Spleen (tissue), 11 donors: ENCODE measurements at regions not wholly inside any gene's neighbourhood (a gene's known extent, or its start where the extent isn't known, plus 50 kb on each side); places are given as distances from the start of the nearest gene placed in this dataset.

Experiments
- DNase-seq: peaks from one replicate; pipeline ENCODE4 v3.0.0-alpha.2; 2020
- H3K27ac ChIP-seq, 8 donors: fragments of 200-600 bp; sonication (generic) in 7 of 8; 1 replicate in 4 of 8; 2 replicates in 4 of 8; pipeline versions ENCODE4 v1.5.0 to v1.8.0; 2016 to 2021; ENCODE audit warnings: inconsistent platforms in 4 of 8, mild to moderate bottlenecking in 4 of 8, moderate library complexity in 1 of 8
- H3K27me3 ChIP-seq, 7 donors: fragments of 200-600 bp; sonication (generic) in 6 of 7; replicated peaks in 1 of 7; 1 replicate in 4 of 7; 2 replicates in 3 of 7; pipeline versions ENCODE4 v1.5.0 to v1.8.0; 2016 to 2021; ENCODE audit warnings: inconsistent platforms in 3 of 7, mild to moderate bottlenecking in 1 of 7
- H3K36me3 ChIP-seq, 6 donors: fragments of 200-600 bp; sonication (generic) in 5 of 6; 1 replicate in 4 of 6; 2 replicates in 2 of 6; pipeline versions ENCODE4 v1.5.0 to v1.8.0; 2016 to 2021; ENCODE audit warnings: inconsistent platforms in 2 of 6
- H3K4me1 ChIP-seq, 6 donors: fragments of 200-600 bp; sonication (generic) in 5 of 6; 1 replicate in 3 of 6; 2 replicates in 3 of 6; pipeline versions ENCODE4 v1.5.0 to v1.8.0; 2016 to 2021; ENCODE audit warnings: inconsistent platforms in 3 of 6
- H3K4me3 ChIP-seq, 8 donors: fragments of 200-600 bp; sonication (generic) in 7 of 8; 1 replicate in 4 of 8; 2 replicates in 4 of 8; pipeline versions ENCODE4 v1.5.0 to v1.8.0; 2016 to 2021; ENCODE audit warnings: inconsistent platforms in 4 of 8, mild to moderate bottlenecking in 4 of 8, moderate library complexity in 2 of 8
- H3K9me3 ChIP-seq, 8 donors: fragments of 200-600 bp; sonication (generic) in 7 of 8; 1 replicate in 4 of 8; 2 replicates in 4 of 8; pipeline versions ENCODE4 v1.5.0 to v1.8.0; 2016 to 2021; ENCODE audit warnings: inconsistent platforms in 4 of 8
- CTCF ChIP-seq, 11 experiments: fragments of 200-600 bp in 7 of 11; fragments of 450-650 bp in 4 of 11; sonication (generic) in 4 of 11; IDR thresholded peaks in 8 of 11; conservative IDR thresholded peaks in 3 of 11; 1 replicate in 7 of 11; 2 replicates in 4 of 11; pipeline versions ENCODE4 v1.4.0 to v1.8.0; 2016 to 2021; ENCODE audit warnings: antibody characterized with exemption in 11 of 11, inconsistent platforms in 4 of 11, mild to moderate bottlenecking in 1 of 11
- POLR2A ChIP-seq, 3 donors: fragments of 450-650 bp; IDR thresholded peaks; one replicate each; pipeline ENCODE4 v1.5.1; 2017; ENCODE audit warnings: antibody characterized with exemption in 3 of 3, mild to moderate bottlenecking in 1 of 3
- POLR2AphosphoS5 ChIP-seq, 3 donors: sonication (generic); formaldehyde crosslinking; IDR thresholded peaks; one replicate each; pipeline ENCODE4 v1.5.1; 2017; ENCODE audit warnings: antibody characterized with exemption in 3 of 3
- WGBS, 5 donors: extraction: QIAGEN DNeasy Blood & Tissue Kit in 3 of 5; methylation state at CpG; one replicate each; pipeline versions ENCODE4 v1.1.5 to v1.1.7; 2013 to 2018; 5-methylcytosine and 5-hydroxymethylcytosine counted together
- intact Hi-C: fragments of 100-400 bp; cut with DNase I; formaldehyde crosslinking; loops from one replicate; pipeline ENCODE4 v1.15.0; 2023; ENCODE audit warnings: low total_unique reads
- donor health status: healthy with polysubstance abuse.
- donor health status: DM: no; HTN: no; CAD: no; lungs with moderate emphysema.
- donor health status: DM: no; HTN: no; CAD: no.
- donor health status: Bipolar disorder and iron deficiency.
- donor health status: healthy.
- donor health status: DM: no; HTN: no; CAD: no.
- donor health status: DM: yes; HTN: yes; CAD: no.

DNA sequence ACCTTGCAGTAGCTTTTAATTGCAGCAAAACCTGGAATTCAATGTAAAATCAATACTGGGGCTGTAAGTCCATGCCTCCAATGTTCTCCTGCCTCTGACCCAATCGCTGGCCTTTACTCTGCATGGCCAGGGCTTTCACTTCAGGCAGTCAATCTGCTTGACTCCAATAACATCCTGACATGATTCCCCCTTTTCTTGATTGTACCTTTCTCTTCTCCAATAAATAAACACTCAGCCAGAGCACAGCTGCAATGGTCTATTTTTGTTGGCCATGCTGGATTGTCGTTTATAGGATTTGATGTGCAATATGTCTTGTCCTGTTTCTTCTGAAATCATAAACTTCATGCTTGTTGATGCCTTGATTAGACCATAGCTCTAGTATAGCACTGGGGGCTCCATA is 97.8 kb upstream of the COL1A2 start:
- no peaks in the 10 kb centered on the region for H3K36me3 ChIP-seq
- H3K27me3 ChIP-seq, result no peaks in the 10 kb centered on the region
- WGBS, 5 donors, result 72 to 87% (median 79%) methylated on average over 2 of the region's 2 CpGs
- TF ChIP-seq CTCF (IDR thresholded peaks at IDR 0.05 in 8 of 11, conservative IDR thresholded peaks at IDR 0.05 in 3 of 11) (no peak), POLR2AphosphoS5 (IDR thresholded peaks at IDR 0.05) (no peak), POLR2A (IDR thresholded peaks at IDR 0.05) (no peak)
- intact Hi-C loops, result no loop called here
- H3K4me3 ChIP-seq, result no peak overlapping the region
- peaks cover 0 to 2% (median 0%) of the 10 kb centered on the region in 6 donors for H3K4me1 ChIP-seq
- DNase-seq, result no peak
- H3K27ac ChIP-seq, result peak overlapping the region in 3 of 8 donors; percentile 6 to 40 (median 17)
- no peaks in the 10 kb centered on the region for H3K9me3 ChIP-seq

DNA sequence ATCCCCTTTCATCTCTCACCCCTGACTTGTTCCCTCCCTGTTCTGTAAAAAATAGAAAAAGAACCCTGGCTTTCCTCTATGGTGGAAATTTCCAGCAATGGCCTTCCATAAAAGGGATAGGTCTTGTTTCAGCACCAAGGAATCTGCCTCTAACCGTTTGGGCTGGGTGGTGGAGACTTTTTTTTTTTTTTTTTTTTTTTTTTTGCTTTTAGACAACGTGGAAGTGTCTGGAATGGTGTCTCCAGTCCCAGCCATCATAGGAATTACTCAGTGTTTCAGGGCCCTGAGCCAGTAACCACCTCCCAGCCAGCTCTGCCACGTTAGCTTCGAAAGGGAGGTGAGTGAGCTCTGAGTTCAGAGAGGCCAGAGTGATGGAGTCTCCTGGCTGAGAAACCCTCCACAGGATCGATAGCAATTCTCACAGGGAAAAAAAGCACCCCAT is 97.3 kb upstream of the COL1A2 start:
- Histone ChIP-seq H3K36me3 (no peaks in the 10 kb centered on the region), H3K4me3 (no peak overlapping the region), H3K27me3 (no peaks in the 10 kb centered on the region), H3K9me3 (no peaks in the 10 kb centered on the region), H3K4me1 (peaks cover 0 to 2% (median 0%) of the 10 kb centered on the region in 6 donors), H3K27ac (peak overlapping the region in 3 of 8 donors; percentile 17 to 41 (median 40))
- intact Hi-C loops, result no loop called here
- no peak for DNase-seq
- no peak for TF ChIP-seq POLR2A (IDR thresholded peaks at IDR 0.05)
- TF ChIP-seq CTCF (IDR thresholded peaks at IDR 0.05 in 8 of 11, conservative IDR thresholded peaks at IDR 0.05 in 3 of 11), result no peak
- no peak for TF ChIP-seq POLR2AphosphoS5 (IDR thresholded peaks at IDR 0.05)
- WGBS, 5 donors, result 61 to 72% (median 70%) methylated on average over 5 of the region's 5 CpGs

DNA sequence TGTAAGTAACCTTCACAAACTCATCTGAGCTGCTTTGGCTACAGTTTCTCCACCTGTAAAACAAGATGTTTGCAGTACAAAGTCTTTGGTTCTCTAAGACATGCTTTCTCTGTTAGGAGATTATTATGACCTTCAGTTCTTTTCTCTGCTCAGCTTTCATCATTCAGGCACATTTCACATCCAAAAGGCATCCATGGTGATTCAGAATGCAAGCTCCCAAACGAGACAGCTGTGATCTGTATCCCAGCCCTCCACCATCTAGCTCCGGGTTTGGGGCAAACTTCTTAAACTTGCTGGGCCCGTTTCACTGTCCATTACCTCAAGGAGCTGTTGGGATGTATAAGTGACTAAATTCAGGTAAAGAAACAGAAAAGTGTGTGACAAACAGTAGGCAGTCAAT is 95.8 kb upstream of the COL1A2 start:
- WGBS, 5 donors, result 61 to 79% (median 75%) methylated on average over 3 of the region's 3 CpGs
- intact Hi-C loops, result no loop called here
- no peaks in the 10 kb centered on the region for H3K9me3 ChIP-seq
- no peak overlapping the region for H3K27ac ChIP-seq
- peaks cover 0 to 2% (median 0%) of the 10 kb centered on the region in 6 donors for H3K4me1 ChIP-seq
- TF ChIP-seq CTCF (IDR thresholded peaks at IDR 0.05 in 8 of 11, conservative IDR thresholded peaks at IDR 0.05 in 3 of 11) (no peak), POLR2AphosphoS5 (IDR thresholded peaks at IDR 0.05) (no peak), POLR2A (IDR thresholded peaks at IDR 0.05) (no peak)
- DNase-seq, result no peak
- no peaks in the 10 kb centered on the region for H3K27me3 ChIP-seq
- H3K36me3 ChIP-seq, result no peaks in the 10 kb centered on the region
- H3K4me3 ChIP-seq, result no peak overlapping the region

- no peak for TF ChIP-seq POLR2AphosphoS5 (IDR thresholded peaks at IDR 0.05)
- no peak for TF ChIP-seq CTCF (IDR thresholded peaks at IDR 0.05 in 8 of 11, conservative IDR thresholded peaks at IDR 0.05 in 3 of 11)
- TF ChIP-seq POLR2A (IDR thresholded peaks at IDR 0.05), result no peak
- Histone ChIP-seq H3K9me3 (no peaks in the 10 kb centered on the region), H3K4me1 (peaks cover 0 to 2% (median 0%) of the 10 kb centered on the region in 6 donors), H3K27me3 (no peaks in the 10 kb centered on the region), H3K27ac (peak overlapping the region in 4 of 8 donors; percentile 26 to 66 (median 58)), H3K36me3 (no peaks in the 10 kb centered on the region), H3K4me3 (no peak overlapping the region)
- no peak for DNase-seq
- 82 to 90% (median 85%) methylated on average over 8 of the region's 8 CpGs for WGBS, 5 donors
- intact Hi-C loops, result no loop called here
Observed at GRCh38 chr7:94300176-94300835, 94.4 kb upstream of the COL1A2 start.
